Uterus (tissue), 3 donors: ENCODE measurements at regions not wholly inside any gene's neighbourhood (a gene's known extent, or its start where the extent isn't known, plus 50 kb on each side); places are given as distances from the start of the nearest gene placed in this dataset.

ENCODE experiments used
- DNase-seq, 2 donors: peaks; one replicate each; pipeline ENCODE4 v3.0.0-alpha.2; 2019 to 2020
- H3K27ac ChIP-seq, 2 donors: fragments of 200-600 bp; sonication (generic); 1 replicate in 1 of 2; 2 replicates in 1 of 2; pipeline ENCODE4 v1.5.1; 2016 to 2018
- H3K27me3 ChIP-seq, 2 donors: fragments of 200-600 bp; sonication (generic); one replicate each; pipeline ENCODE4 v1.5.1; 2018 to 2019; ENCODE audit warnings: control low read depth in 1 of 2
- H3K36me3 ChIP-seq, 2 donors: fragments of 200-600 bp; sonication (generic); one replicate each; pipeline ENCODE4 v1.5.1; 2019; ENCODE audit warnings: control low read depth in 1 of 2
- H3K4me1 ChIP-seq, 2 donors: fragments of 200-600 bp; sonication (generic); one replicate each; pipeline ENCODE4 v1.5.1; 2018 to 2019; ENCODE audit warnings: control low read depth in 1 of 2
- H3K4me3 ChIP-seq, 2 donors: fragments of 200-600 bp; sonication (generic); 1 replicate in 1 of 2; 2 replicates in 1 of 2; pipeline ENCODE4 v1.5.1; 2018 to 2019; ENCODE audit warnings: mild to moderate bottlenecking in 1 of 2
- H3K9me3 ChIP-seq, 2 donors: fragments of 200-600 bp; sonication (generic); one replicate each; pipeline ENCODE4 v1.5.1; 2019; ENCODE audit warnings: control low read depth in 1 of 2
- CTCF ChIP-seq, 4 experiments: fragments of 200-600 bp in 2 of 4; fragments of 450-650 bp in 2 of 4; sonication (generic) in 2 of 4; IDR thresholded peaks; one replicate each; pipeline ENCODE4 v1.5.1; 2016 to 2019; ENCODE audit warnings: antibody characterized with exemption in 4 of 4, mild to moderate bottlenecking in 2 of 4, moderate library complexity in 1 of 4
- POLR2A ChIP-seq, 2 donors: fragments of 450-650 bp; IDR thresholded peaks; one replicate each; pipeline ENCODE4 v1.6.1; 2016; ENCODE audit warnings: antibody characterized with exemption in 2 of 2, mild to moderate bottlenecking in 1 of 2, moderate library complexity in 1 of 2
- intact Hi-C: fragments of 100-400 bp; cut with DNase I; formaldehyde crosslinking; loops from one replicate; pipeline ENCODE4 v1.15.1; 2023; ENCODE audit warnings: low total_unique reads
- donor health status: DM: yes; HTN: yes; CAD: no.

- no peak overlapping the region for H3K27ac ChIP-seq
- no peak overlapping the region for H3K4me3 ChIP-seq
- no peak for DNase-seq
- no peaks in the 10 kb centered on the region for H3K4me1 ChIP-seq
- no peaks in the 10 kb centered on the region for H3K9me3 ChIP-seq
- TF ChIP-seq CTCF (IDR thresholded peaks at IDR 0.05) (no peak), POLR2A (IDR thresholded peaks at IDR 0.05) (no peak)
- intact Hi-C loops, result no loop called here
- no peaks in the 10 kb centered on the region for H3K36me3 ChIP-seq
- no peaks in the 10 kb centered on the region for H3K27me3 ChIP-seq
Observed at GRCh38 chr10:85168243-85168642, 839.9 kb downstream of the CCSER2 start.

GRCh38 chr10:85170026-85170425, 841.6 kb downstream of the CCSER2 start:
- intact Hi-C loops, result no loop called here
- Histone ChIP-seq H3K4me3 (no peak overlapping the region), H3K27ac (no peak overlapping the region), H3K36me3 (no peaks in the 10 kb centered on the region), H3K4me1 (no peaks in the 10 kb centered on the region), H3K27me3 (no peaks in the 10 kb centered on the region), H3K9me3 (no peaks in the 10 kb centered on the region)
- no peak for DNase-seq
- TF ChIP-seq POLR2A (IDR thresholded peaks at IDR 0.05), result no peak
- no peak for TF ChIP-seq CTCF (IDR thresholded peaks at IDR 0.05)

GRCh38 chr10:85175635-85176034, 847.2 kb downstream of the CCSER2 start:
- no peaks in the 10 kb centered on the region for H3K27me3 ChIP-seq
- no peak overlapping the region for H3K4me3 ChIP-seq
- no peak overlapping the region for H3K27ac ChIP-seq
- no peak for DNase-seq
- no peaks in the 10 kb centered on the region for H3K9me3 ChIP-seq
- H3K4me1 ChIP-seq, result no peaks in the 10 kb centered on the region
- TF ChIP-seq POLR2A (IDR thresholded peaks at IDR 0.05) (no peak), CTCF (IDR thresholded peaks at IDR 0.05) (no peak)
- no peaks in the 10 kb centered on the region for H3K36me3 ChIP-seq
- intact Hi-C loops, result no loop called here

- Histone ChIP-seq H3K9me3 (no peaks in the 10 kb centered on the region), H3K4me1 (no peaks in the 10 kb centered on the region), H3K4me3 (no peak overlapping the region), H3K36me3 (no peaks in the 10 kb centered on the region), H3K27me3 (no peaks in the 10 kb centered on the region), H3K27ac (no peak overlapping the region)
- no peak for DNase-seq
- TF ChIP-seq CTCF (IDR thresholded peaks at IDR 0.05) (no peak), POLR2A (IDR thresholded peaks at IDR 0.05) (no peak)
- intact Hi-C loops, result no loop called here
Observed at GRCh38 chr10:85177767-85178166, 849.4 kb downstream of the CCSER2 start.

- no peaks in the 10 kb centered on the region for H3K27me3 ChIP-seq
- no peak overlapping the region for H3K4me3 ChIP-seq
- no peak for TF ChIP-seq POLR2A (IDR thresholded peaks at IDR 0.05)
- TF ChIP-seq CTCF (IDR thresholded peaks at IDR 0.05), result no peak
- H3K36me3 ChIP-seq, result no peaks in the 10 kb centered on the region
- no peak overlapping the region for H3K27ac ChIP-seq
- intact Hi-C loops, result no loop called here
- H3K4me1 ChIP-seq, result no peaks in the 10 kb centered on the region
- no peak for DNase-seq
- H3K9me3 ChIP-seq, result no peaks in the 10 kb centered on the region
Observed at GRCh38 chr10:85187047-85187446, 858.7 kb downstream of the CCSER2 start.
